OCI-LY3 (cell line): ENCODE measurements at regions not wholly inside any gene's neighbourhood (a gene's known extent, or its start where the extent isn't known, plus 50 kb on each side); places are given as distances from the start of the nearest gene placed in this dataset.

ENCODE experiments used
- H2AFZ ChIP-seq: fragments of 200-600, 300-600 bp; shearing (Covaris generic); 2 replicates; pipeline ENCODE4 v1.6.0; 2014; ENCODE audit warnings: antibody characterized with exemption, low read depth, low read length
- H3K27ac ChIP-seq: fragments of 200-600, 300-600 bp; sonication (generic); 2 replicates; pipeline ENCODE4 v1.5.1; 2014; ENCODE audit warnings: mild to moderate bottlenecking, low read length, moderate library complexity, mixed read lengths
- H3K27me3 ChIP-seq: fragments of 200-600, 300-600 bp; sonication (generic); 2 replicates; pipeline ENCODE4 v1.6.1; 2014; ENCODE audit warnings: low read depth, low read length, mixed read lengths
- H3K36me3 ChIP-seq: fragments of 200-600, 300-600 bp; sonication (generic); replicated peaks from 2 replicates; pipeline ENCODE3; 2014; ENCODE audit warnings: low read depth, low read length, mixed read lengths
- H3K4me1 ChIP-seq: fragments of 300-600, 200-600 bp; sonication (generic); 2 replicates; pipeline ENCODE4 v1.6.1; 2014; ENCODE audit warnings: low read length, mixed read lengths
- H3K4me2 ChIP-seq: fragments of 200-600, 300-600 bp; sonication (generic); 2 replicates; pipeline ENCODE4 v1.6.1; 2014; ENCODE audit warnings: low read length, mixed read lengths
- H3K4me3 ChIP-seq: fragments of 300-600, 200-600 bp; sonication (generic); 2 replicates; pipeline ENCODE4 v1.5.1; 2014; ENCODE audit warnings: antibody characterized with exemption, mild to moderate bottlenecking, low read length, moderate library complexity
- H3K79me2 ChIP-seq: fragments of 300-600, 200-600 bp; shearing (Covaris generic); 2 replicates; pipeline ENCODE4 v1.6.1; 2014; ENCODE audit warnings: mild to moderate bottlenecking, low read length, mixed read lengths
- H3K9ac ChIP-seq: fragments of 300-600, 200-600 bp; shearing (Covaris generic); 2 replicates; pipeline ENCODE4 v1.6.0; 2014; ENCODE audit warnings: mild to moderate bottlenecking, low read length, moderate library complexity
- H3K9me3 ChIP-seq: fragments of 200-600, 300-600 bp; shearing (Covaris generic); 2 replicates; pipeline ENCODE4 v1.6.1; 2014; ENCODE audit warnings: low read length, mixed read lengths; ENCODE audit not compliant: insufficient read depth
- H4K20me1 ChIP-seq: fragments of 200-600, 300-600 bp; sonication (generic); 2 replicates; pipeline ENCODE4 v1.6.1; 2016; ENCODE audit warnings: low read length, mixed read lengths; ENCODE audit not compliant: insufficient read depth
- CTCF ChIP-seq: fragments of 200-600, 300-600 bp; sonication (generic); IDR thresholded peaks from 2 replicates; pipeline ENCODE4 v1.5.1; 2014; ENCODE audit warnings: antibody characterized with exemption, low read length, low read depth
- EZH2phosphoT487 ChIP-seq: fragments of 200-600 bp; shearing (Covaris generic); IDR thresholded peaks from 2 replicates; pipeline ENCODE4 v1.6.1; 2018; ENCODE audit warnings: antibody characterized with exemption, mixed run types, low read depth

- Histone ChIP-seq H3K9ac (no peak overlapping the region), H3K4me1 (no peaks in the 10 kb centered on the region), H3K4me2 (no peak overlapping the region), H4K20me1 (no peaks in the 10 kb centered on the region), H3K79me2 (no peaks in the 10 kb centered on the region), H3K9me3 (no peaks in the 10 kb centered on the region), H2AFZ (no peak overlapping the region), H3K27ac (no peak overlapping the region), H3K27me3 (no peaks in the 10 kb centered on the region), H3K36me3 (no peaks in the 10 kb centered on the region), H3K4me3 (no peak overlapping the region)
- no peak for TF ChIP-seq EZH2phosphoT487
- no peak for TF ChIP-seq CTCF
These were observed 458.9 kb downstream of the PRR16 start for GRCh38 chr5:120923026-120923425.

GRCh38 chr5:120926471-120926870, 462.4 kb downstream of the PRR16 start:
- no peak for TF ChIP-seq EZH2phosphoT487
- TF ChIP-seq CTCF, result no peak
- Histone ChIP-seq H3K9ac (no peak overlapping the region), H3K4me2 (no peak overlapping the region), H3K4me3 (no peak overlapping the region), H4K20me1 (no peaks in the 10 kb centered on the region), H3K27me3 (no peaks in the 10 kb centered on the region), H3K27ac (no peak overlapping the region), H3K36me3 (no peaks in the 10 kb centered on the region), H2AFZ (no peak overlapping the region), H3K4me1 (no peaks in the 10 kb centered on the region), H3K79me2 (no peaks in the 10 kb centered on the region), H3K9me3 (no peaks in the 10 kb centered on the region)

DNA sequence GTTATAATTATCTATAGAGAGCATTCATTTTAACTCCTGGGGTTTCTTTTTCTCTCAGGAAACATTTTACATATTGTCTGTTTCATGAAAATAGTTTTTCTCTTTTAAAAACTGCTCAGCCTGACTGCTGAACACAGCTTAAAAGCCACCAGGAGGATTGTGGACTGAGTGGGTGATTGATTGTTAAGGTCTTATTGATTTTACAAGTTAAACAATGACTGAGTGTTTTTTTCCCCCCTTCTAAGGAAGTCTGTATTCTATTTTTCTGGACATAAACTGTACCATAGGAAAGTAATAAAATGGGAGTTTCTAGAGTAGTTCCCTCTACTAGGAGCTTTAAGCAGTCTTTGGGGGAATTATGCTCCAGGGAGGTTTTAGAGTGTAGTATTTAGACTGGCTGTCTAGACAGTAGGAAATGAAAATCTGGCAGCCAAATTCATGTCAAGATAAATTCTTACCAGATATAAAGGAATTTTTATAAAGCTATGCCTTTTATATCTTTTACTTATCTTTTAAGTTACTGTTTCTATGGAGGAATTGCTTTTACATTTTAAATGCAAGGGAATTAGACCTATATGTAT, 463.9 kb downstream of the PRR16 start:
- no peaks in the 10 kb centered on the region for H3K4me1 ChIP-seq
- H3K36me3 ChIP-seq, result no peaks in the 10 kb centered on the region
- no peaks in the 10 kb centered on the region for H3K27me3 ChIP-seq
- H3K79me2 ChIP-seq, result no peaks in the 10 kb centered on the region
- H3K27ac ChIP-seq, result no peak overlapping the region
- no peak overlapping the region for H3K4me3 ChIP-seq
- no peaks in the 10 kb centered on the region for H4K20me1 ChIP-seq
- H3K4me2 ChIP-seq, result no peak overlapping the region
- TF ChIP-seq CTCF (no peak), EZH2phosphoT487 (no peak)
- no peak overlapping the region for H3K9ac ChIP-seq
- no peak overlapping the region for H2AFZ ChIP-seq
- no peaks in the 10 kb centered on the region for H3K9me3 ChIP-seq

GRCh38 chr5:120932480-120932879, 468.4 kb downstream of the PRR16 start:
- no peaks in the 10 kb centered on the region for H3K36me3 ChIP-seq
- no peak overlapping the region for H2AFZ ChIP-seq
- H3K9ac ChIP-seq, result no peak overlapping the region
- no peak overlapping the region for H3K4me2 ChIP-seq
- no peaks in the 10 kb centered on the region for H3K9me3 ChIP-seq
- no peaks in the 10 kb centered on the region for H3K27me3 ChIP-seq
- H4K20me1 ChIP-seq, result no peaks in the 10 kb centered on the region
- H3K4me1 ChIP-seq, result no peaks in the 10 kb centered on the region
- H3K27ac ChIP-seq, result no peak overlapping the region
- no peaks in the 10 kb centered on the region for H3K79me2 ChIP-seq
- no peak overlapping the region for H3K4me3 ChIP-seq
- TF ChIP-seq CTCF (no peak), EZH2phosphoT487 (no peak)
